ENCODE measurements at regions not wholly inside any gene's neighbourhood (a gene's known extent, or its start where the extent isn't known, plus 50 kb on each side); places are given as distances from the start of the nearest gene placed in this dataset.

- TF ChIP-seq POLR2A (IDR thresholded peaks at IDR 0.05; ENCODE audit: low read depth, low read length) = no peak
- no peak for TF ChIP-seq POLR2AphosphoS5 (IDR thresholded peaks at IDR 0.05; ENCODE audit: low read depth, low read length)
Measured at GRCh38 chr16:59404509-59404908, 670.4 kb upstream of the GOT2 start.

Measured in GM12892 (cell line).